MM.1S (cell line): ENCODE measurements at regions not wholly inside any gene's neighbourhood (a gene's known extent, or its start where the extent isn't known, plus 50 kb on each side); places are given as distances from the start of the nearest gene placed in this dataset.

Experiments used
- DNase-seq: peaks from one replicate; pipeline ENCODE4 v3.0.0-alpha.2; 2015
- H2AFZ ChIP-seq: fragments of 300-600 bp; sonication (generic); 2 replicates; pipeline ENCODE4 v1.6.0; 2016; ENCODE audit warnings: antibody characterized with exemption, low read length
- H3F3A ChIP-seq: fragments of 300-600 bp; sonication (generic); 2 replicates; pipeline ENCODE4 v1.6.1; 2016; ENCODE audit warnings: mild to moderate bottlenecking, antibody characterized with exemption, low read length, moderate library complexity, mixed read lengths; ENCODE audit not compliant: insufficient read depth
- H3K27ac ChIP-seq: fragments of 300-600 bp; sonication (generic); 2 replicates; pipeline ENCODE4 v1.5.1; 2016; ENCODE audit warnings: mild to moderate bottlenecking, low read length
- H3K27me3 ChIP-seq: fragments of 300-600 bp; sonication (generic); replicated peaks from 2 replicates; pipeline ENCODE4 v1.6.0; 2016; ENCODE audit warnings: low read length; ENCODE audit not compliant: insufficient read depth
- H3K36me3 ChIP-seq: fragments of 300-600 bp; sonication (generic); replicated peaks from 2 replicates; pipeline ENCODE4 v1.6.1; 2016; ENCODE audit warnings: mild to moderate bottlenecking, low read length, mixed read lengths; ENCODE audit not compliant: insufficient read depth
- H3K4me1 ChIP-seq: fragments of 300-600 bp; sonication (generic); 2 replicates; pipeline ENCODE4 v1.6.1; 2016; ENCODE audit warnings: low read length, mixed read lengths
- H3K4me2 ChIP-seq: fragments of 300-600 bp; sonication (generic); 2 replicates; pipeline ENCODE4 v1.6.0; 2016; ENCODE audit warnings: low read depth, low read length
- H3K4me3 ChIP-seq: fragments of 300-600 bp; sonication (generic); 2 replicates; pipeline ENCODE4 v1.5.1; 2016; ENCODE audit warnings: low read length, mixed read lengths
- H3K79me2 ChIP-seq: fragments of 300-600 bp; sonication (generic); 2 replicates; pipeline ENCODE4 v1.6.1; 2016; ENCODE audit warnings: mixed run types, low read length, mixed read lengths
- H3K9ac ChIP-seq: fragments of 300-600 bp; sonication (generic); 2 replicates; pipeline ENCODE4 v1.6.1; 2016; ENCODE audit warnings: low read length, mixed read lengths
- H3K9me2 ChIP-seq: fragments of 300-600 bp; sonication (generic); replicated peaks from 2 replicates; pipeline ENCODE4 v1.6.1; 2016; ENCODE audit warnings: mild to moderate bottlenecking, low read length, mixed read lengths; ENCODE audit not compliant: insufficient read depth
- H3K9me3 ChIP-seq: fragments of 300-600 bp; sonication (generic); replicated peaks from 2 replicates; pipeline ENCODE4 v1.6.1; 2016; ENCODE audit warnings: mild to moderate bottlenecking, low read length, mixed read lengths; ENCODE audit not compliant: insufficient read depth
- H4K20me1 ChIP-seq: fragments of 300-600 bp; sonication (generic); 2 replicates; pipeline ENCODE4 v1.6.1; 2016; ENCODE audit warnings: mild to moderate bottlenecking, low read length, moderate library complexity, mixed read lengths; ENCODE audit not compliant: insufficient read depth
- CTCF ChIP-seq: fragments of 300-600 bp; sonication (generic); IDR thresholded peaks from 2 replicates; pipeline ENCODE4 v1.5.1; 2016; ENCODE audit warnings: antibody characterized with exemption, low read length, mixed read lengths
- EZH2 ChIP-seq: fragments of 300-600 bp; sonication (generic); optimal IDR thresholded peaks from 2 replicates; pipeline ENCODE3; 2017; ENCODE audit warnings: low read depth, mild to moderate bottlenecking, antibody characterized with exemption, low read length, mixed read lengths
- EZH2phosphoT487 ChIP-seq: fragments of 300-600 bp; sonication (generic); IDR thresholded peaks from 2 replicates; pipeline ENCODE4 v1.6.1; 2018; ENCODE audit warnings: antibody characterized with exemption, low read length

GRCh38 chr15:25947323-25948314, 84.5 kb upstream of the ATP10A start:
- H3K36me3 ChIP-seq: no peaks in the 10 kb centered on the region
- no peak overlapping the region for H3K9ac ChIP-seq
- no peaks in the 10 kb centered on the region for H3K27me3 ChIP-seq
- no peak overlapping the region for H3K4me2 ChIP-seq
- no peaks in the 10 kb centered on the region for H3F3A ChIP-seq
- H3K4me3 ChIP-seq: no peak overlapping the region
- H3K27ac ChIP-seq: no peak overlapping the region
- no peaks in the 10 kb centered on the region for H3K9me2 ChIP-seq
- H3K9me3 ChIP-seq: no peaks in the 10 kb centered on the region
- no peak for DNase-seq
- H2AFZ ChIP-seq: no peak overlapping the region
- H3K79me2 ChIP-seq: no peaks in the 10 kb centered on the region
- H4K20me1 ChIP-seq: no peaks in the 10 kb centered on the region
- no peaks in the 10 kb centered on the region for H3K4me1 ChIP-seq
- no peak for TF ChIP-seq EZH2phosphoT487
- no peak for TF ChIP-seq EZH2
- TF ChIP-seq CTCF: no peak

GRCh38 chr15:25946241-25946805, 83.2 kb upstream of the ATP10A start:
- H2AFZ ChIP-seq: no peak overlapping the region
- no peaks in the 10 kb centered on the region for H3K79me2 ChIP-seq
- no peaks in the 10 kb centered on the region for H3K9me2 ChIP-seq
- H3F3A ChIP-seq: no peaks in the 10 kb centered on the region
- no peaks in the 10 kb centered on the region for H3K4me1 ChIP-seq
- no peaks in the 10 kb centered on the region for H3K9me3 ChIP-seq
- no peak overlapping the region for H3K9ac ChIP-seq
- no peak overlapping the region for H3K4me3 ChIP-seq
- TF ChIP-seq EZH2phosphoT487 (no peak), EZH2 (no peak), CTCF (no peak)
- DNase-seq: no peak
- H3K27ac ChIP-seq: no peak overlapping the region
- no peaks in the 10 kb centered on the region for H3K36me3 ChIP-seq
- no peak overlapping the region for H3K4me2 ChIP-seq
- no peaks in the 10 kb centered on the region for H4K20me1 ChIP-seq
- no peaks in the 10 kb centered on the region for H3K27me3 ChIP-seq

GRCh38 chr15:25944386-25944785, 81.3 kb upstream of the ATP10A start:
- no peak overlapping the region for H2AFZ ChIP-seq
- no peak for DNase-seq
- TF ChIP-seq CTCF (no peak), EZH2phosphoT487 (no peak), EZH2 (no peak)

More at GRCh38 chr15:25944386-25944785, 81.3 kb upstream of the ATP10A start:
- Histone ChIP-seq H3K36me3 (no peaks in the 10 kb centered on the region), H3K79me2 (no peaks in the 10 kb centered on the region), H3K9ac (no peak overlapping the region), H3F3A (no peaks in the 10 kb centered on the region), H3K27me3 (no peaks in the 10 kb centered on the region), H4K20me1 (no peaks in the 10 kb centered on the region), H3K27ac (no peak overlapping the region), H3K4me2 (no peak overlapping the region), H3K9me3 (no peaks in the 10 kb centered on the region), H3K9me2 (no peaks in the 10 kb centered on the region), H3K4me3 (no peak overlapping the region), H3K4me1 (no peaks in the 10 kb centered on the region)
